Uterus (tissue), 2 donors: ENCODE measurements at regions not wholly inside any gene's neighbourhood (a gene's known extent, or its start where the extent isn't known, plus 50 kb on each side); places are given as distances from the start of the nearest gene placed in this dataset.

Experiments
- CTCF ChIP-seq, 4 experiments: fragments of 200-600 bp in 2 of 4; fragments of 450-650 bp in 2 of 4; sonication (generic) in 2 of 4; IDR thresholded peaks; one replicate each; pipeline ENCODE4 v1.5.1; 2016 to 2019; ENCODE audit warnings: antibody characterized with exemption in 4 of 4, mild to moderate bottlenecking in 2 of 4, moderate library complexity in 1 of 4
- POLR2A ChIP-seq, 2 donors: fragments of 450-650 bp; IDR thresholded peaks; one replicate each; pipeline ENCODE4 v1.6.1; 2016; ENCODE audit warnings: antibody characterized with exemption in 2 of 2, mild to moderate bottlenecking in 1 of 2, moderate library complexity in 1 of 2

GRCh38 chr12:58593557-58594304, 326.6 kb downstream of the LRIG3 start:
- TF ChIP-seq POLR2A (IDR thresholded peaks at IDR 0.05) (no peak), CTCF (IDR thresholded peaks at IDR 0.05) (no peak)
